Keratinocyte (primary cell): ENCODE measurements at regions not wholly inside any gene's neighbourhood (a gene's known extent, or its start where the extent isn't known, plus 50 kb on each side); places are given as distances from the start of the nearest gene placed in this dataset.

Source experiments
- DNase-seq: peaks from one replicate; pipeline ENCODE4 v3.0.0-alpha.2; 2011; ENCODE audit warnings: low read depth, missing footprints, low spot score
- FAIRE-seq: peaks from 2 replicates; lab custom pipeline; 2011; peaks lifted over from hg19 to GRCh38; lab: Jason Lieb, UNC
- H2AFZ ChIP-seq: 2 replicates; pipeline ENCODE4 v1.6.0; 2012; ENCODE audit warnings: low read length, control low read depth, inconsistent platforms; ENCODE audit not compliant: control insufficient read depth
- H3K27ac ChIP-seq: 2 replicates; pipeline ENCODE4 v1.5.1; 2011; ENCODE audit warnings: low read length; ENCODE audit not compliant: control insufficient read depth, insufficient read depth
- H3K27me3 ChIP-seq: 3 replicates; pipeline ENCODE4 v1.6.0; 2011; ENCODE audit warnings: low read length; ENCODE audit not compliant: control insufficient read depth, insufficient read depth; ENCODE audit errors: extremely low read depth
- H3K36me3 ChIP-seq, 2 experiments: 2 replicates in 1 of 2; 3 replicates in 1 of 2; pipeline ENCODE4 v1.5.1; 2011; ENCODE audit warnings: low read length in 2 of 2, mild to moderate bottlenecking in 1 of 2; ENCODE audit not compliant: control insufficient read depth in 2 of 2, insufficient read depth in 2 of 2; ENCODE audit errors: extremely low read depth in 1 of 2
- H3K4me1 ChIP-seq: 3 replicates; pipeline ENCODE4 v1.5.1; 2011; ENCODE audit warnings: low read length; ENCODE audit not compliant: control insufficient read depth, insufficient read depth; ENCODE audit errors: extremely low read depth
- H3K4me2 ChIP-seq: 3 replicates; pipeline ENCODE4 v1.6.0; 2011; ENCODE audit warnings: low read depth, low read length; ENCODE audit not compliant: control insufficient read depth, insufficient read depth; ENCODE audit errors: extremely low read depth
- H3K4me3 ChIP-seq, 3 experiments: fragments of 200-600 bp in 1 of 3; sonication (generic) in 1 of 3; 2 replicates in 2 of 3; 3 replicates in 1 of 3; pipeline ENCODE4 v1.5.1; 2011 to 2016; ENCODE audit warnings: low read length in 3 of 3, mild to moderate bottlenecking in 3 of 3, control low read depth in 2 of 3, inconsistent platforms in 1 of 3, low read depth in 1 of 3, mixed read lengths in 1 of 3, mixed run types in 1 of 3, moderate library complexity in 1 of 3; ENCODE audit not compliant: control insufficient read depth in 2 of 3, insufficient read depth in 2 of 3; ENCODE audit errors: extremely low read depth in 1 of 3
- H3K79me2 ChIP-seq: 2 replicates; pipeline ENCODE4 v1.6.0; 2012; ENCODE audit warnings: low read length; ENCODE audit not compliant: control insufficient read depth, insufficient read depth
- H3K9ac ChIP-seq: 3 replicates; pipeline ENCODE4 v1.6.0; 2011; ENCODE audit warnings: low read length; ENCODE audit not compliant: control insufficient read depth, insufficient read depth; ENCODE audit errors: extremely low read depth
- H3K9me1 ChIP-seq: 3 replicates; pipeline ENCODE4 v1.6.0; 2011; ENCODE audit warnings: low read length; ENCODE audit not compliant: control insufficient read depth, insufficient read depth; ENCODE audit errors: extremely low read depth
- H3K9me3 ChIP-seq: 2 replicates; pipeline ENCODE4 v1.5.1; 2012; ENCODE audit warnings: low read depth, low read length; ENCODE audit not compliant: control insufficient read depth
- H4K20me1 ChIP-seq: 3 replicates; pipeline ENCODE4 v1.6.0; 2011; ENCODE audit warnings: low read length; ENCODE audit not compliant: control insufficient read depth, insufficient read depth; ENCODE audit errors: extremely low read depth
- EZH2 ChIP-seq: IDR thresholded peaks from one replicate; pipeline ENCODE4 v1.6.1; 2012; ENCODE audit warnings: inconsistent platforms, mild to moderate bottlenecking, low read length, moderate library complexity
- dilution Hi-C: fragments of 300-500 bp; cut with MboI; formaldehyde crosslinking; loops from one replicate; pipeline ENCODE4 v1.7.0; 2020; ENCODE audit warnings: low sequenced_read_pairs; ENCODE audit not compliant: extremely low pct_ligation_motif_present
- TF ChIP-seq, protein P1 (sequence below), 3 experiments: IDR thresholded peaks in 1 of 3; conservative IDR thresholded peaks in 1 of 3; optimal IDR thresholded peaks in 1 of 3; 2 replicates in 2 of 3; 3 replicates in 1 of 3; pipeline versions ENCODE3 to v1.5.1; 2011; ENCODE audit warnings: low read length in 3 of 3, mild to moderate bottlenecking in 3 of 3, moderate library complexity in 2 of 3, control low read depth in 1 of 3, inconsistent platforms in 1 of 3; ENCODE audit not compliant: insufficient read depth in 2 of 3; ENCODE audit errors: extremely low read depth in 1 of 3

- Histone ChIP-seq H3K4me2 (no peak overlapping the region), H3K9ac (no peak overlapping the region), H3K27ac (no peak overlapping the region), H3K79me2 (no peaks in the 10 kb centered on the region), H3K27me3 (no peaks in the 10 kb centered on the region), H3K9me3 (no peaks in the 10 kb centered on the region), H3K4me1 (no peaks in the 10 kb centered on the region), H2AFZ (no peak overlapping the region), H3K4me3 (no peak overlapping the region), H4K20me1 (no peaks in the 10 kb centered on the region), H3K9me1 (no peaks in the 10 kb centered on the region), H3K36me3 (no peaks in the 10 kb centered on the region)
- no peak for DNase-seq
- dilution Hi-C loops: no loop called here
- no peak for FAIRE-seq
- TF ChIP-seq, protein P1, sequence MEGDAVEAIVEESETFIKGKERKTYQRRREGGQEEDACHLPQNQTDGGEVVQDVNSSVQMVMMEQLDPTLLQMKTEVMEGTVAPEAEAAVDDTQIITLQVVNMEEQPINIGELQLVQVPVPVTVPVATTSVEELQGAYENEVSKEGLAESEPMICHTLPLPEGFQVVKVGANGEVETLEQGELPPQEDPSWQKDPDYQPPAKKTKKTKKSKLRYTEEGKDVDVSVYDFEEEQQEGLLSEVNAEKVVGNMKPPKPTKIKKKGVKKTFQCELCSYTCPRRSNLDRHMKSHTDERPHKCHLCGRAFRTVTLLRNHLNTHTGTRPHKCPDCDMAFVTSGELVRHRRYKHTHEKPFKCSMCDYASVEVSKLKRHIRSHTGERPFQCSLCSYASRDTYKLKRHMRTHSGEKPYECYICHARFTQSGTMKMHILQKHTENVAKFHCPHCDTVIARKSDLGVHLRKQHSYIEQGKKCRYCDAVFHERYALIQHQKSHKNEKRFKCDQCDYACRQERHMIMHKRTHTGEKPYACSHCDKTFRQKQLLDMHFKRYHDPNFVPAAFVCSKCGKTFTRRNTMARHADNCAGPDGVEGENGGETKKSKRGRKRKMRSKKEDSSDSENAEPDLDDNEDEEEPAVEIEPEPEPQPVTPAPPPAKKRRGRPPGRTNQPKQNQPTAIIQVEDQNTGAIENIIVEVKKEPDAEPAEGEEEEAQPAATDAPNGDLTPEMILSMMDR (optimal IDR thresholded peaks at IDR 0.05 in 1 of 3, IDR thresholded peaks at IDR 0.05 in 1 of 3, conservative IDR thresholded peaks at IDR 0.05 in 1 of 3; ENCODE audit: extremely low read depth in 1 of 3, insufficient read depth in 2 of 3, low read length in 3 of 3): no peak
- TF ChIP-seq EZH2: no peak
These were observed 52.9 kb upstream of the ELAC2 start for GRCh38 chr17:13070732-13071131.

DNA sequence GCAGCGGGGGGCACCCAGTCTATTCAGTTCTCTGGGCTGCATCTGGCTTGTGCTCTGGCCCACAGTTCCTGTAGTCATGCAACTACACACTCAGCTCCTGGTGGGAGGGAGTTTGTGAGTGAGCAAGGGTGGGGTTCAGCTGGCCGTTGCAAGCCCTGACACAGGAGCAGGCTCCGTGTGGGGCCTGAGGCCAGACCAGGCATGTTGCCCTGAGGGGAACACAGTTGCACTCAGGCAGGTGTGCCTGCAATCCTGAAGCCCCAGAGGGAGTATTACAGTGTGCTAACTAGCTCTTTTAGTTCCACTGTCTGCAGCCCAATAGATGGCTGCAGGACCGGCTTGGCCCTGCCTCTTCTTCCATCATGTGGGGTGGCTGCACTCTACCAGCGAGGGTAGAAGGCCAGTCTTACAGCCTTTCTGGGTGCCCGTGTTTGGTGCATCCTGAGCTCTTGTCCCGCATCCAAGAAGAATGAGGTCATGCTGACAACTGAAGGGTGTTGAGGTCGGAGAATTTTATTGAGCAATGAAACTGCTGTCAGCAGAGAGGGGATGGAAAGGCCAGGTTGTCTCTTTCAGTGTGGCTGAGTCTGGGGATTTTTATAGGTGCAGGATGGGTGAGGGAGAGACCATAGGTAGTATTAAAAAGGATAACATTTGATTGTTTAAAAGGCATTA, 49.9 kb upstream of the ELAC2 start:
- Histone ChIP-seq H3K79me2 (no peaks in the 10 kb centered on the region), H3K27me3 (no peaks in the 10 kb centered on the region), H3K4me1 (no peaks in the 10 kb centered on the region), H3K27ac (no peak overlapping the region), H3K9me1 (no peaks in the 10 kb centered on the region), H3K4me3 (no peak overlapping the region), H3K9ac (no peak overlapping the region), H3K4me2 (no peak overlapping the region), H4K20me1 (no peaks in the 10 kb centered on the region), H3K9me3 (no peaks in the 10 kb centered on the region), H3K36me3 (no peaks in the 10 kb centered on the region), H2AFZ (no peak overlapping the region)
- FAIRE-seq: no peak
- no peak for TF ChIP-seq EZH2
- TF ChIP-seq, protein P1 (optimal IDR thresholded peaks at IDR 0.05 in 1 of 3, IDR thresholded peaks at IDR 0.05 in 1 of 3, conservative IDR thresholded peaks at IDR 0.05 in 1 of 3; ENCODE audit: extremely low read depth in 1 of 3, insufficient read depth in 2 of 3, low read length in 3 of 3): no peak
- DNase-seq: no peak
- dilution Hi-C loops: no loop called here
